H1 (cell line): ENCODE measurements at regions not wholly inside any gene's neighbourhood (a gene's known extent, or its start where the extent isn't known, plus 50 kb on each side); places are given as distances from the start of the nearest gene placed in this dataset.

Source experiments
- EGR1 ChIP-seq: IDR thresholded peaks from 2 replicates; pipeline ENCODE4 v1.6.1; 2011; ENCODE audit warnings: low read depth, low read length, borderline replicate concordance
- JUN ChIP-seq: IDR thresholded peaks from 2 replicates; pipeline ENCODE4 v1.6.1; 2011; ENCODE audit warnings: low read depth, mild to moderate bottlenecking, improper control_type of control experiment, low read length
- NANOG ChIP-seq: IDR thresholded peaks from 2 replicates; pipeline ENCODE4 v1.6.1; 2011; ENCODE audit warnings: low read length, low read depth, mild to moderate bottlenecking, inconsistent platforms; ENCODE audit not compliant: insufficient read depth, poor library complexity, severe bottlenecking

- TF ChIP-seq EGR1, result no peak
- TF ChIP-seq JUN, result no peak
- TF ChIP-seq NANOG, result no peak
Measured at GRCh38 chr13:30564489-30564888, 53.2 kb upstream of the USPL1 start (continued).
